K562 (cell line): ENCODE measurements at regions not wholly inside any gene's neighbourhood (a gene's known extent, or its start where the extent isn't known, plus 50 kb on each side); places are given as distances from the start of the nearest gene placed in this dataset.

Experiments used
- EHMT2 ChIP-seq: fragments of 450-650 bp; IDR thresholded peaks from 2 replicates; pipeline ENCODE4 v1.6.1; 2018; ENCODE audit warnings: antibody characterized with exemption
- ETV6 ChIP-seq, 3 experiments: fragments of 150-350 bp in 1 of 3; sonication (generic) in 1 of 3; formaldehyde crosslinking in 1 of 3; IDR thresholded peaks; 2 replicates each; pipeline versions ENCODE4 v1.6.1 to v1.8.0; 2014 to 2022; ENCODE audit warnings: borderline replicate concordance in 2 of 3, low read depth in 2 of 3, antibody characterized with exemption in 1 of 3, low read length in 1 of 3, mild to moderate bottlenecking in 1 of 3, missing genetic modification reagents in 1 of 3
- ZNF644 ChIP-seq: fragments of 200-800 bp; sonication (Bioruptor generic); IDR thresholded peaks from 2 replicates; pipeline ENCODE4 v1.6.1; 2016; ENCODE audit warnings: low read depth, missing genetic modification characterization, missing compliant biosample characterization

DNA sequence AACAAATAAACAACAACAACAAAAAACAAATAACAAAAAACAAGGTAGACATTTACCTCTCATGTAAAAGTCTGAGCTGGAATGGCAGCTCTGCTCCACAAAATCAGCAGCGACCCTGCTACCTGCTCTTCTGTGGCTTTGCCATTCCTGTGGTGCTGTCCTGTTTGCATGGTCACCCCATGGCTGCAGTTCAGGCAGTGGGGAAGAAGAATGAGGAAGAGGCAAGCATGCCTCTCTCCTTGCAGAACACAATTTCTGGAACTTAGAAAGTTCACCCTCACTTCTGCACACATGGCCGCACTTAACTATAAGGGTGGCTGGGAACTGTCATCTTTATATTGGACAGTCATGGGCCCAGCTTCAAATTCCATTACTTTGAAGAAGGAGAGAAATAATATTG lies 84.8 kb upstream of the GNG12 start:
- TF ChIP-seq ZNF644 (tag) (no peak), ETV6 (IDR thresholded peaks at IDR 0.05; ENCODE audit: borderline replicate concordance in 1 of 2, low read depth in 2 of 2, low read length in 1 of 2) (no peak), ETV6 (CRISPR knock-in tag; IDR thresholded peaks at IDR 0.05; ENCODE audit: borderline replicate concordance) (no peak), EHMT2 (no peak)
